ENCODE measurements at regions not wholly inside any gene's neighbourhood (a gene's known extent, or its start where the extent isn't known, plus 50 kb on each side); places are given as distances from the start of the nearest gene placed in this dataset.
"Not testable (repeated sequence)": the region's sequence is repeated elsewhere in the genome, so short reads cannot be mapped to it uniquely, and the experiment has no call there.

GRCh38 chr16:16448423-16448822 is 69.5 kb downstream of the NPIPA7 start:
- H3K9me3 ChIP-seq; H3K36me3 ChIP-seq; H3K27me3 ChIP-seq; H3K27ac ChIP-seq; intact Hi-C loops (cut with DNase I); H3K4me3 ChIP-seq; DNase-seq (ENCODE audit: low spot score in 2 of 2); H3K4me1 ChIP-seq: not testable (repeated sequence)

GRCh38 chr16:16449712-16450237 is 70.8 kb downstream of the NPIPA7 start:
- H3K27ac ChIP-seq; H3K4me3 ChIP-seq; H3K27me3 ChIP-seq; H3K4me1 ChIP-seq; H3K36me3 ChIP-seq; DNase-seq (ENCODE audit: low spot score in 2 of 2); H3K9me3 ChIP-seq; intact Hi-C loops (cut with DNase I): not testable (repeated sequence)

GRCh38 chr16:16451721-16452410 is 72.9 kb downstream of the NPIPA7 start:
- H3K9me3 ChIP-seq; H3K36me3 ChIP-seq; H3K4me1 ChIP-seq; DNase-seq (ENCODE audit: low spot score in 2 of 2); intact Hi-C loops (cut with DNase I); H3K27me3 ChIP-seq; H3K27ac ChIP-seq; H3K4me3 ChIP-seq: not testable (repeated sequence)

GRCh38 chr16:16458579-16458978 is 79.6 kb downstream of the NPIPA7 start:
- DNase-seq (ENCODE audit: low spot score in 2 of 2); intact Hi-C loops (cut with DNase I); H3K4me3 ChIP-seq; H3K9me3 ChIP-seq; H3K27ac ChIP-seq; H3K4me1 ChIP-seq; H3K27me3 ChIP-seq; H3K36me3 ChIP-seq: not testable (repeated sequence)

GRCh38 chr16:16463792-16464191 is 84.9 kb downstream of the NPIPA7 start:
- H3K36me3 ChIP-seq; H3K4me1 ChIP-seq; H3K27ac ChIP-seq; intact Hi-C loops (cut with DNase I); H3K9me3 ChIP-seq; DNase-seq (ENCODE audit: low spot score in 2 of 2); H3K27me3 ChIP-seq; H3K4me3 ChIP-seq: not testable (repeated sequence)

- intact Hi-C loops (cut with DNase I); H3K4me1 ChIP-seq; H3K9me3 ChIP-seq; H3K36me3 ChIP-seq; H3K27me3 ChIP-seq; H3K27ac ChIP-seq; DNase-seq (ENCODE audit: low spot score in 2 of 2); H3K4me3 ChIP-seq: not testable (repeated sequence)
Observed at GRCh38 chr16:16488919-16489318, 110.0 kb downstream of the NPIPA7 start.

- H3K36me3 ChIP-seq; H3K9me3 ChIP-seq; H3K27me3 ChIP-seq; H3K4me3 ChIP-seq; DNase-seq (ENCODE audit: low spot score in 2 of 2); intact Hi-C loops (cut with DNase I); H3K27ac ChIP-seq; H3K4me1 ChIP-seq: not testable (repeated sequence)
Observed at GRCh38 chr16:16489466-16489865, 110.5 kb downstream of the NPIPA7 start.

GRCh38 chr16:16494114-16494513 is 115.2 kb downstream of the NPIPA7 start:
- H3K36me3 ChIP-seq; DNase-seq (ENCODE audit: low spot score in 2 of 2); intact Hi-C loops (cut with DNase I); H3K27me3 ChIP-seq; H3K4me3 ChIP-seq; H3K4me1 ChIP-seq; H3K27ac ChIP-seq; H3K9me3 ChIP-seq: not testable (repeated sequence)

- H3K36me3 ChIP-seq; H3K9me3 ChIP-seq; H3K4me1 ChIP-seq; intact Hi-C loops (cut with DNase I); H3K4me3 ChIP-seq; H3K27ac ChIP-seq; H3K27me3 ChIP-seq; DNase-seq (ENCODE audit: low spot score in 2 of 2): not testable (repeated sequence)
Observed at GRCh38 chr16:16494998-16495397, 116.1 kb downstream of the NPIPA7 start.

GRCh38 chr16:16499875-16500274 is 120.9 kb downstream of the NPIPA7 start:
- H3K36me3 ChIP-seq; H3K9me3 ChIP-seq; H3K27me3 ChIP-seq; H3K4me3 ChIP-seq; H3K27ac ChIP-seq; intact Hi-C loops (cut with DNase I); DNase-seq (ENCODE audit: low spot score in 2 of 2); H3K4me1 ChIP-seq: not testable (repeated sequence)

- H3K27ac ChIP-seq; DNase-seq (ENCODE audit: low spot score in 2 of 2); H3K36me3 ChIP-seq; H3K9me3 ChIP-seq; H3K27me3 ChIP-seq; intact Hi-C loops (cut with DNase I); H3K4me3 ChIP-seq; H3K4me1 ChIP-seq: not testable (repeated sequence)
Observed at GRCh38 chr16:16507041-16507440, 128.1 kb downstream of the NPIPA7 start.

- H3K9me3 ChIP-seq; intact Hi-C loops (cut with DNase I); H3K27me3 ChIP-seq; H3K4me1 ChIP-seq; DNase-seq (ENCODE audit: low spot score in 2 of 2); H3K27ac ChIP-seq; H3K36me3 ChIP-seq; H3K4me3 ChIP-seq: not testable (repeated sequence)
Observed at GRCh38 chr16:16508344-16508743, 129.4 kb downstream of the NPIPA7 start.

- intact Hi-C loops (cut with DNase I); H3K27me3 ChIP-seq; DNase-seq (ENCODE audit: low spot score in 2 of 2); H3K4me1 ChIP-seq; H3K36me3 ChIP-seq; H3K27ac ChIP-seq; H3K4me3 ChIP-seq; H3K9me3 ChIP-seq: not testable (repeated sequence)
Observed at GRCh38 chr16:16519395-16519794, 140.5 kb downstream of the NPIPA7 start.

GRCh38 chr16:16521239-16522002 is 142.5 kb downstream of the NPIPA7 start:
- H3K4me3 ChIP-seq; H3K9me3 ChIP-seq; H3K36me3 ChIP-seq; H3K27ac ChIP-seq; DNase-seq (ENCODE audit: low spot score in 2 of 2); H3K4me1 ChIP-seq; H3K27me3 ChIP-seq; intact Hi-C loops (cut with DNase I): not testable (repeated sequence)

Data from ascending aorta (tissue), 2 donors.